ENCODE measurements at regions not wholly inside any gene's neighbourhood (a gene's known extent, or its start where the extent isn't known, plus 50 kb on each side); places are given as distances from the start of the nearest gene placed in this dataset.

GRCh38 chr2:2874805-2875204 lies 502.8 kb downstream of the EIPR1 start:
- H3K79me2 ChIP-seq (ENCODE audit: low read length) = no peaks in the 10 kb centered on the region
- no peaks in the 10 kb centered on the region for H3F3A ChIP-seq (ENCODE audit: insufficient read depth, low read length)
- 0 out of 2 replicates have a peak, but pooled peaks cover 4% of the 10 kb centered on the region for H3K4me1 ChIP-seq (ENCODE audit: low read length)
- H3K9me3 ChIP-seq (replicated peaks; ENCODE audit: insufficient read depth, low read length) = no peaks in the 10 kb centered on the region
- no peak overlapping the region for H3K9ac ChIP-seq (ENCODE audit: low read length)
- no peak for DNase-seq
- no peaks in the 10 kb centered on the region for H3K27me3 ChIP-seq (replicated peaks; ENCODE audit: insufficient read depth, low read length)
- H3K27ac ChIP-seq (ENCODE audit: low read length) = no peak overlapping the region
- H4K20me1 ChIP-seq (ENCODE audit: insufficient read depth, low read length) = no peaks in the 10 kb centered on the region
- H3K9me2 ChIP-seq (replicated peaks; ENCODE audit: insufficient read depth, low read length) = no peaks in the 10 kb centered on the region
- no peaks in the 10 kb centered on the region for H3K36me3 ChIP-seq (replicated peaks; ENCODE audit: insufficient read depth, low read length)
- H2AFZ ChIP-seq (ENCODE audit: low read length) = no peak overlapping the region
- TF ChIP-seq EZH2phosphoT487 (IDR thresholded peaks at IDR 0.05; ENCODE audit: low read length) (no peak), EZH2 (optimal IDR thresholded peaks at IDR 0.05; ENCODE audit: low read depth, low read length) (no peak)
- TF ChIP-seq, protein P1, sequence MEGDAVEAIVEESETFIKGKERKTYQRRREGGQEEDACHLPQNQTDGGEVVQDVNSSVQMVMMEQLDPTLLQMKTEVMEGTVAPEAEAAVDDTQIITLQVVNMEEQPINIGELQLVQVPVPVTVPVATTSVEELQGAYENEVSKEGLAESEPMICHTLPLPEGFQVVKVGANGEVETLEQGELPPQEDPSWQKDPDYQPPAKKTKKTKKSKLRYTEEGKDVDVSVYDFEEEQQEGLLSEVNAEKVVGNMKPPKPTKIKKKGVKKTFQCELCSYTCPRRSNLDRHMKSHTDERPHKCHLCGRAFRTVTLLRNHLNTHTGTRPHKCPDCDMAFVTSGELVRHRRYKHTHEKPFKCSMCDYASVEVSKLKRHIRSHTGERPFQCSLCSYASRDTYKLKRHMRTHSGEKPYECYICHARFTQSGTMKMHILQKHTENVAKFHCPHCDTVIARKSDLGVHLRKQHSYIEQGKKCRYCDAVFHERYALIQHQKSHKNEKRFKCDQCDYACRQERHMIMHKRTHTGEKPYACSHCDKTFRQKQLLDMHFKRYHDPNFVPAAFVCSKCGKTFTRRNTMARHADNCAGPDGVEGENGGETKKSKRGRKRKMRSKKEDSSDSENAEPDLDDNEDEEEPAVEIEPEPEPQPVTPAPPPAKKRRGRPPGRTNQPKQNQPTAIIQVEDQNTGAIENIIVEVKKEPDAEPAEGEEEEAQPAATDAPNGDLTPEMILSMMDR (IDR thresholded peaks at IDR 0.05; ENCODE audit: low read length) = no peak
- H3K4me2 ChIP-seq (ENCODE audit: low read depth, low read length) = no peak overlapping the region
- no peak overlapping the region for H3K4me3 ChIP-seq (ENCODE audit: low read length)

DNA sequence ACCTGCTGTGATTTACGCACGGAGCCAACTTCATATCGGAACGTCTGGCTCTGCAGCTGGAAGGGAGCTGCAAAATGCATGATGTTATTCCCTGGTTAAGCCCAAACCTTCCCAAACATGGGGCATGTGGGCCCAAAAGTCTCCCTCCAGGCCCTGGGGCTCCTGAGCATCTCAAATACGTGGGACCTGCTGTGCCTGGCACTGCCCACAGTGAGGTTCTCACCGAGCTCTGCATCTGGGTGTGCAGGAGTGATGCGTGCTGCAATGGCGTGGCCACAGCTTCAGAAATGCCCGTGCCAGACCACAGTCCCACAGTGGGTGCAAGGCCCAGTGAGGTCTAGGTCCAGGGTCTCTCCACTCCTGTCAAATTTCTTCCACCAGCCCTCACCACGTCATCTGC lies 503.3 kb downstream of the EIPR1 start:
- Histone ChIP-seq H2AFZ (ENCODE audit: low read length) (no peak overlapping the region), H3K36me3 (replicated peaks; ENCODE audit: insufficient read depth, low read length) (no peaks in the 10 kb centered on the region), H3K79me2 (ENCODE audit: low read length) (no peaks in the 10 kb centered on the region), H3K27ac (ENCODE audit: low read length) (no peak overlapping the region), H3K9ac (ENCODE audit: low read length) (no peak overlapping the region), H3K4me1 (ENCODE audit: low read length) (0 out of 2 replicates have a peak, but pooled peaks cover 4% of the 10 kb centered on the region), H3K9me2 (replicated peaks; ENCODE audit: insufficient read depth, low read length) (no peaks in the 10 kb centered on the region), H3K27me3 (replicated peaks; ENCODE audit: insufficient read depth, low read length) (no peaks in the 10 kb centered on the region), H3F3A (ENCODE audit: insufficient read depth, low read length) (no peaks in the 10 kb centered on the region), H3K9me3 (replicated peaks; ENCODE audit: insufficient read depth, low read length) (no peaks in the 10 kb centered on the region), H3K4me3 (ENCODE audit: low read length) (no peak overlapping the region), H3K4me2 (ENCODE audit: low read depth, low read length) (no peak overlapping the region), H4K20me1 (ENCODE audit: insufficient read depth, low read length) (no peaks in the 10 kb centered on the region)
- no peak for DNase-seq
- TF ChIP-seq EZH2 (optimal IDR thresholded peaks at IDR 0.05; ENCODE audit: low read depth, low read length) = no peak
- TF ChIP-seq EZH2phosphoT487 (IDR thresholded peaks at IDR 0.05; ENCODE audit: low read length) = no peak

DNA sequence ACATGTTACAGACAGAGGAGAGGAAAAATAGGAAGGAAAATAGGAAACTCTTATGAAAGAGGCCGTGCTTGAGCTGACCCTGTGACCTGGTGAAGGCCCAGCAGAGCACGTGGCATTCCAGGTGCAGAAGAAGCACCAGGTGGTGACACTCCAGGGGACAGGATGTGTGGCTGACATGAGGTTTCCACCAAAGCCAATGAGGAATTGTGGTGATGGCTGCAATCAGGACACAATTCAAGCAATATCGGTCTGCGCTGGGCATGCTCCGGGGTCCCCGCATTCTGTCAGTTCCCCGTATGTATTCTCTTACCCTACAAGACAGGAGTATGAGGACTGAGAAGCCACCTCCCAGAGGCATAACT lies 504.2 kb downstream of the EIPR1 start:
- no peak overlapping the region for H2AFZ ChIP-seq (ENCODE audit: low read length)
- no peaks in the 10 kb centered on the region for H3K79me2 ChIP-seq (ENCODE audit: low read length)
- no peak for DNase-seq
- H3K4me3 ChIP-seq (ENCODE audit: low read length) = no peak overlapping the region
- H3K36me3 ChIP-seq (replicated peaks; ENCODE audit: insufficient read depth, low read length) = no peaks in the 10 kb centered on the region
- no peaks in the 10 kb centered on the region for H3K27me3 ChIP-seq (replicated peaks; ENCODE audit: insufficient read depth, low read length)
- no peaks in the 10 kb centered on the region for H3K9me2 ChIP-seq (replicated peaks; ENCODE audit: insufficient read depth, low read length)
- no peak overlapping the region for H3K4me2 ChIP-seq (ENCODE audit: low read depth, low read length)
- no peaks in the 10 kb centered on the region for H3K9me3 ChIP-seq (replicated peaks; ENCODE audit: insufficient read depth, low read length)
- H4K20me1 ChIP-seq (ENCODE audit: insufficient read depth, low read length) = no peaks in the 10 kb centered on the region
- H3K9ac ChIP-seq (ENCODE audit: low read length) = no peak overlapping the region
- 0 out of 2 replicates have a peak, but pooled peaks cover 4% of the 10 kb centered on the region for H3K4me1 ChIP-seq (ENCODE audit: low read length)
- no peak overlapping the region for H3K27ac ChIP-seq (ENCODE audit: low read length)
- TF ChIP-seq, protein P1 (IDR thresholded peaks at IDR 0.05; ENCODE audit: low read length) = no peak
- TF ChIP-seq EZH2phosphoT487 (IDR thresholded peaks at IDR 0.05; ENCODE audit: low read length) = no peak
- no peak for TF ChIP-seq EZH2 (optimal IDR thresholded peaks at IDR 0.05; ENCODE audit: low read depth, low read length)
- no peaks in the 10 kb centered on the region for H3F3A ChIP-seq (ENCODE audit: insufficient read depth, low read length)

- H3K36me3 ChIP-seq (replicated peaks; ENCODE audit: insufficient read depth, low read length) = no peaks in the 10 kb centered on the region
- 0 out of 2 replicates have a peak, but pooled peaks cover 4% of the 10 kb centered on the region for H3K4me1 ChIP-seq (ENCODE audit: low read length)
- DNase-seq = no peak
- no peak overlapping the region for H3K9ac ChIP-seq (ENCODE audit: low read length)
- no peak overlapping the region for H3K27ac ChIP-seq (ENCODE audit: low read length)
- H3K4me2 ChIP-seq (ENCODE audit: low read depth, low read length) = no peak overlapping the region
- no peak for TF ChIP-seq EZH2phosphoT487 (IDR thresholded peaks at IDR 0.05; ENCODE audit: low read length)
- TF ChIP-seq, protein P1 (IDR thresholded peaks at IDR 0.05; ENCODE audit: low read length) = no peak
- TF ChIP-seq EZH2 (optimal IDR thresholded peaks at IDR 0.05; ENCODE audit: low read depth, low read length) = no peak
- H2AFZ ChIP-seq (ENCODE audit: low read length) = no peak overlapping the region
- H3K27me3 ChIP-seq (replicated peaks; ENCODE audit: insufficient read depth, low read length) = no peaks in the 10 kb centered on the region
- H3K9me2 ChIP-seq (replicated peaks; ENCODE audit: insufficient read depth, low read length) = no peaks in the 10 kb centered on the region
- no peaks in the 10 kb centered on the region for H3F3A ChIP-seq (ENCODE audit: insufficient read depth, low read length)
- no peaks in the 10 kb centered on the region for H3K9me3 ChIP-seq (replicated peaks; ENCODE audit: insufficient read depth, low read length)
- H3K79me2 ChIP-seq (ENCODE audit: low read length) = no peaks in the 10 kb centered on the region
- H3K4me3 ChIP-seq (ENCODE audit: low read length) = no peak overlapping the region
- H4K20me1 ChIP-seq (ENCODE audit: insufficient read depth, low read length) = no peaks in the 10 kb centered on the region
These were observed 504.7 kb downstream of the EIPR1 start for GRCh38 chr2:2872713-2873449.

All from MM.1S (cell line).